LNCaP clone FGC (cell line): ENCODE measurements at regions not wholly inside any gene's neighbourhood (a gene's known extent, or its start where the extent isn't known, plus 50 kb on each side); places are given as distances from the start of the nearest gene placed in this dataset.
A peak's percentile ranks its signal among the peaks of the same experiment; 100 is the strongest.

Source experiments
- DNase-seq: peaks from one replicate; pipeline ENCODE4 v3.0.0-alpha.2; 2011; ENCODE audit warnings: low read depth
- H3K4me3 ChIP-seq: 2 replicates; pipeline ENCODE4 v1.5.1; 2011; ENCODE audit warnings: mild to moderate bottlenecking, low read depth, low read length, control low read depth
- CTCF ChIP-seq: IDR thresholded peaks from 2 replicates; pipeline ENCODE4 v1.5.1; 2012; ENCODE audit warnings: mild to moderate bottlenecking; ENCODE audit not compliant: control insufficient read depth, insufficient read depth; ENCODE audit errors: extremely low read depth

- H3K4me3 ChIP-seq, result no peak overlapping the region
- no peak for DNase-seq
- TF ChIP-seq CTCF, result no peak
These were observed 65.5 kb upstream of the DRD2 start for GRCh38 chr11:113540416-113541330.

GRCh38 chr11:113538451-113539412 lies 63.5 kb upstream of the DRD2 start:
- no peak for DNase-seq
- TF ChIP-seq CTCF, result no peak
- no peak overlapping the region for H3K4me3 ChIP-seq

- no peak for DNase-seq
- no peak overlapping the region for H3K4me3 ChIP-seq
- no peak for TF ChIP-seq CTCF
These were observed 59.4 kb upstream of the DRD2 start for GRCh38 chr11:113534625-113535024.

GRCh38 chr11:113533425-113533698 lies 58.2 kb upstream of the DRD2 start:
- no peak for TF ChIP-seq CTCF
- no peak overlapping the region for H3K4me3 ChIP-seq
- DNase-seq, result no peak

- no peak overlapping the region for H3K4me3 ChIP-seq
- peak; percentile 82 for TF ChIP-seq CTCF
- peak; percentile 14 for DNase-seq
These were observed 57.7 kb upstream of the DRD2 start for GRCh38 chr11:113532697-113533424.

- DNase-seq, result no peak
- no peak for TF ChIP-seq CTCF
- no peak overlapping the region for H3K4me3 ChIP-seq
These were observed 56.6 kb upstream of the DRD2 start for GRCh38 chr11:113531575-113532451.
